ENCODE measurements at regions not wholly inside any gene's neighbourhood (a gene's known extent, or its start where the extent isn't known, plus 50 kb on each side); places are given as distances from the start of the nearest gene placed in this dataset.

GRCh38 chr14:66121859-66122258 is 364.3 kb upstream of the CCDC196 start:
- no peak overlapping the region for H3K4me3 ChIP-seq
- H3K9me3 ChIP-seq: no peaks in the 10 kb centered on the region
- TF ChIP-seq POLR2A (IDR thresholded peaks at IDR 0.05) (no peak), CTCF (IDR thresholded peaks at IDR 0.05) (no peak)
- DNase-seq: no peak
- no peaks in the 10 kb centered on the region for H3K4me1 ChIP-seq
- no peaks in the 10 kb centered on the region for H3K27me3 ChIP-seq
- H3K27ac ChIP-seq: no peak overlapping the region
- H3K36me3 ChIP-seq: no peaks in the 10 kb centered on the region

GRCh38 chr14:66129224-66129623 is 356.9 kb upstream of the CCDC196 start:
- Histone ChIP-seq H3K9me3 (no peaks in the 10 kb centered on the region), H3K27me3 (no peaks in the 10 kb centered on the region), H3K36me3 (no peaks in the 10 kb centered on the region), H3K4me1 (no peaks in the 10 kb centered on the region), H3K27ac (no peak overlapping the region), H3K4me3 (no peak overlapping the region)
- DNase-seq: no peak
- TF ChIP-seq CTCF (IDR thresholded peaks at IDR 0.05): no peak
- TF ChIP-seq POLR2A (IDR thresholded peaks at IDR 0.05): no peak

GRCh38 chr14:66131111-66131510 is 355.1 kb upstream of the CCDC196 start:
- Histone ChIP-seq H3K9me3 (no peaks in the 10 kb centered on the region), H3K27me3 (no peaks in the 10 kb centered on the region), H3K36me3 (no peaks in the 10 kb centered on the region), H3K27ac (no peak overlapping the region), H3K4me1 (peaks cover 0 to 4% (median 0%) of the 10 kb centered on the region in 4 donors), H3K4me3 (no peak overlapping the region)
- no peak for DNase-seq
- TF ChIP-seq CTCF (IDR thresholded peaks at IDR 0.05) (no peak), POLR2A (IDR thresholded peaks at IDR 0.05) (no peak)

GRCh38 chr14:66133666-66134065 is 352.5 kb upstream of the CCDC196 start:
- Histone ChIP-seq H3K4me1 (peaks cover 0 to 6% (median 0%) of the 10 kb centered on the region in 4 donors), H3K36me3 (no peaks in the 10 kb centered on the region), H3K9me3 (no peaks in the 10 kb centered on the region), H3K27me3 (no peaks in the 10 kb centered on the region), H3K4me3 (no peak overlapping the region), H3K27ac (no peak overlapping the region)
- DNase-seq: no peak
- no peak for TF ChIP-seq CTCF (IDR thresholded peaks at IDR 0.05)
- TF ChIP-seq POLR2A (IDR thresholded peaks at IDR 0.05): no peak

- no peak for DNase-seq
- peaks cover 0 to 6% (median 2%) of the 10 kb centered on the region in 4 donors for H3K4me1 ChIP-seq
- TF ChIP-seq CTCF (IDR thresholded peaks at IDR 0.05): no peak
- no peak for TF ChIP-seq POLR2A (IDR thresholded peaks at IDR 0.05)
- no peak overlapping the region for H3K27ac ChIP-seq
- no peaks in the 10 kb centered on the region for H3K9me3 ChIP-seq
- H3K36me3 ChIP-seq: no peaks in the 10 kb centered on the region
- no peak overlapping the region for H3K4me3 ChIP-seq
- H3K27me3 ChIP-seq: no peaks in the 10 kb centered on the region
Measured at GRCh38 chr14:66135831-66136230, 350.3 kb upstream of the CCDC196 start.

GRCh38 chr14:66137081-66137480 is 349.1 kb upstream of the CCDC196 start:
- Histone ChIP-seq H3K4me1 (peaks cover 0 to 7% (median 3%) of the 10 kb centered on the region in 4 donors), H3K27me3 (no peaks in the 10 kb centered on the region), H3K27ac (no peak overlapping the region), H3K4me3 (no peak overlapping the region), H3K9me3 (no peaks in the 10 kb centered on the region), H3K36me3 (no peaks in the 10 kb centered on the region)
- TF ChIP-seq POLR2A (IDR thresholded peaks at IDR 0.05): no peak
- no peak for TF ChIP-seq CTCF (IDR thresholded peaks at IDR 0.05)
- DNase-seq: no peak

Data from Peyer's patch (tissue), 4 donors.